HL-60 (cell line): ENCODE measurements at regions not wholly inside any gene's neighbourhood (a gene's known extent, or its start where the extent isn't known, plus 50 kb on each side); places are given as distances from the start of the nearest gene placed in this dataset.

Source experiments
- DNase-seq, 2 experiments: peaks; one replicate each; pipeline ENCODE4 v3.0.0-alpha.2; 2010 to 2020; ENCODE audit warnings: low read depth in 1 of 2, low spot score in 1 of 2
- H3K27ac ChIP-seq: fragments of 250-450 bp; sonication (Bioruptor Pico); replicated peaks from 2 replicates; pipeline ENCODE4 v1.5.1; 2020; ENCODE audit warnings: mild to moderate bottlenecking, moderate library complexity
- H3K27me3 ChIP-seq: fragments of 250-450 bp; sonication (Bioruptor Pico); 2 replicates; pipeline ENCODE4 v1.5.1; 2021; ENCODE audit warnings: mild to moderate bottlenecking, moderate library complexity; ENCODE audit not compliant: insufficient read depth, poor library complexity, severe bottlenecking
- H3K4me3 ChIP-seq: replicated peaks from 2 replicates; pipeline ENCODE4 v1.5.1; 2011; ENCODE audit warnings: mild to moderate bottlenecking, control low read depth, low read length; ENCODE audit not compliant: insufficient read depth
- CTCF ChIP-seq: IDR thresholded peaks from one replicate; pipeline ENCODE4 v1.5.1; 2011; ENCODE audit warnings: low read length, control low read depth, inconsistent platforms; ENCODE audit not compliant: insufficient read depth
- GABPA ChIP-seq: IDR thresholded peaks from 2 replicates; pipeline ENCODE4 v1.6.1; 2012; ENCODE audit warnings: low read depth
- POLR2AphosphoS5 ChIP-seq: IDR thresholded peaks from 2 replicates; pipeline ENCODE4 v1.6.1; 2012; ENCODE audit warnings: low read depth
- REST ChIP-seq: IDR thresholded peaks from 2 replicates; pipeline ENCODE4 v1.6.1; 2012; ENCODE audit warnings: low read depth; ENCODE audit not compliant: insufficient replicate concordance
- SPI1 ChIP-seq: IDR thresholded peaks from 2 replicates; pipeline ENCODE4 v1.6.1; 2012; ENCODE audit warnings: low read depth, mild to moderate bottlenecking, borderline replicate concordance

- no peak for DNase-seq
- no peak overlapping the region for H3K4me3 ChIP-seq
- H3K27me3 ChIP-seq, result no peaks in the 10 kb centered on the region
- TF ChIP-seq POLR2AphosphoS5, result no peak
- TF ChIP-seq GABPA, result no peak
- no peak for TF ChIP-seq REST
- no peak overlapping the region for H3K27ac ChIP-seq
These were observed 142.0 kb upstream of the PELI2 start for GRCh38 chr14:55976219-55976618.

- Histone ChIP-seq H3K27ac (no peak overlapping the region), H3K27me3 (no peaks in the 10 kb centered on the region), H3K4me3 (no peak overlapping the region)
- TF ChIP-seq CTCF (no peak), POLR2AphosphoS5 (no peak), SPI1 (no peak), REST (no peak), GABPA (no peak)
- no peak for DNase-seq
These were observed 141.6 kb upstream of the PELI2 start for GRCh38 chr14:55976655-55977054.

GRCh38 chr14:55977392-55978150, 140.6 kb upstream of the PELI2 start:
- Histone ChIP-seq H3K4me3 (no peak overlapping the region), H3K27ac (no peak overlapping the region), H3K27me3 (no peaks in the 10 kb centered on the region)
- TF ChIP-seq REST (no peak), SPI1 (no peak), POLR2AphosphoS5 (no peak), GABPA (no peak), CTCF (no peak)
- DNase-seq, result no peak

- TF ChIP-seq GABPA, result no peak
- no peak for TF ChIP-seq SPI1
- TF ChIP-seq REST, result no peak
- no peak for DNase-seq
These were observed 139.1 kb upstream of the PELI2 start for GRCh38 chr14:55979096-55979495.

More at GRCh38 chr14:55979096-55979495, 139.1 kb upstream of the PELI2 start:
- Histone ChIP-seq H3K27ac (no peak overlapping the region), H3K27me3 (no peaks in the 10 kb centered on the region), H3K4me3 (no peak overlapping the region)
